Liver (tissue), 3 donors: ENCODE measurements at regions not wholly inside any gene's neighbourhood (a gene's known extent, or its start where the extent isn't known, plus 50 kb on each side); places are given as distances from the start of the nearest gene placed in this dataset.

Experiments
- ATF3 ChIP-seq: IDR thresholded peaks from 2 replicates; pipeline ENCODE4 v1.6.1; 2016; ENCODE audit warnings: antibody characterized with exemption
- CTCF ChIP-seq: fragments of 150-350 bp; IDR thresholded peaks from 2 replicates; pipeline ENCODE4 v1.5.1; 2017; ENCODE audit warnings: improper control_type of control experiment, low read depth, low read length; ENCODE audit not compliant: missing input control
- EGR1 ChIP-seq, 2 donors: IDR thresholded peaks; 2 replicates each; pipeline ENCODE4 v1.6.1; 2016 to 2018; ENCODE audit warnings: antibody characterized with exemption in 2 of 2, low read depth in 2 of 2
- FOXA1 ChIP-seq: IDR thresholded peaks from 2 replicates; pipeline ENCODE4 v1.6.1; 2016; ENCODE audit warnings: antibody characterized with exemption
- GABPA ChIP-seq, 2 donors: IDR thresholded peaks in 1 of 2; conservative IDR thresholded peaks in 1 of 2; 2 replicates each; pipeline ENCODE4 v1.6.1; 2016; ENCODE audit warnings: antibody characterized with exemption in 2 of 2, mild to moderate bottlenecking in 1 of 2, moderate library complexity in 1 of 2
- JUND ChIP-seq, 2 donors: IDR thresholded peaks; 2 replicates each; pipeline ENCODE4 v1.6.1; 2016; ENCODE audit warnings: antibody characterized with exemption in 2 of 2
- MAX ChIP-seq: IDR thresholded peaks from 2 replicates; pipeline ENCODE4 v1.6.1; 2016; ENCODE audit warnings: antibody characterized with exemption
- RAD21 ChIP-seq, 2 donors: IDR thresholded peaks; 2 replicates each; pipeline ENCODE4 v1.6.1; 2016; ENCODE audit warnings: antibody characterized with exemption in 2 of 2, mild to moderate bottlenecking in 2 of 2
- REST ChIP-seq: IDR thresholded peaks from 2 replicates; pipeline ENCODE4 v1.6.1; 2016; ENCODE audit warnings: antibody characterized with exemption, mild to moderate bottlenecking
- RXRA ChIP-seq, 2 donors: IDR thresholded peaks; 2 replicates each; pipeline ENCODE4 v1.6.1; 2017 to 2018; ENCODE audit warnings: antibody characterized with exemption in 2 of 2, mild to moderate bottlenecking in 1 of 2
- TAF1 ChIP-seq: conservative IDR thresholded peaks from 2 replicates; pipeline ENCODE4 v1.6.1; 2016; ENCODE audit warnings: antibody characterized with exemption, mild to moderate bottlenecking
- YY1 ChIP-seq: IDR thresholded peaks from 2 replicates; pipeline ENCODE4 v1.6.1; 2016; ENCODE audit warnings: antibody characterized with exemption, mild to moderate bottlenecking
- donor health status: healthy.
- donor health status: healthy.

- TF ChIP-seq ATF3 = no peak
- TF ChIP-seq CTCF = no peak
- TF ChIP-seq EGR1 (IDR thresholded peaks at IDR 0.05; ENCODE audit: low read depth in 2 of 2) = no peak
- no peak for TF ChIP-seq TAF1
- TF ChIP-seq MAX = no peak
- no peak for TF ChIP-seq GABPA (IDR thresholded peaks at IDR 0.05 in 1 of 2, conservative IDR thresholded peaks at IDR 0.05 in 1 of 2)
- no peak for TF ChIP-seq JUND (IDR thresholded peaks at IDR 0.05)
- no peak for TF ChIP-seq REST
- no peak for TF ChIP-seq YY1
- no peak for TF ChIP-seq RAD21 (IDR thresholded peaks at IDR 0.05)
- no peak for TF ChIP-seq FOXA1
- no peak for TF ChIP-seq RXRA (IDR thresholded peaks at IDR 0.05)
Observed at GRCh38 chr4:30354605-30355004, 365.6 kb upstream of the PCDH7 start.
